Natural killer cell (primary cell): ENCODE measurements at regions not wholly inside any gene's neighbourhood (a gene's known extent, or its start where the extent isn't known, plus 50 kb on each side); places are given as distances from the start of the nearest gene placed in this dataset.

ENCODE experiments used
- ATAC-seq, 3 donors: fragments of 150-1000 bp in 2 of 3; fragments of 200-7000 bp in 1 of 3; cut with Tn5 transposase; 1 replicate in 1 of 3; 2 replicates in 2 of 3; pipeline ENCODE4 v1.10.0; 2021; ENCODE audit warnings: mild to moderate bottlenecking in 2 of 3, moderate library complexity in 2 of 3
- DNase-seq, 2 donors: peaks; one replicate each; pipeline versions ENCODE4 v3.0.0 to v3.0.0-alpha.2; 2013 to 2021; ENCODE audit warnings: mixed read lengths in 1 of 2
- H3K27ac ChIP-seq: one replicate; pipeline ENCODE4 v1.5.1; 2013; ENCODE audit warnings: mild to moderate bottlenecking, low read length
- H3K27me3 ChIP-seq: one replicate; pipeline ENCODE4 v1.6.1; 2013; ENCODE audit warnings: low read length; ENCODE audit not compliant: control insufficient read depth, insufficient read depth
- H3K36me3 ChIP-seq: one replicate; pipeline ENCODE4 v1.6.1; 2013; ENCODE audit warnings: low read length; ENCODE audit not compliant: control insufficient read depth, insufficient read depth
- H3K4me1 ChIP-seq: one replicate; pipeline ENCODE4 v1.6.1; 2013; ENCODE audit warnings: low read length; ENCODE audit not compliant: control insufficient read depth, insufficient read depth
- H3K4me3 ChIP-seq: one replicate; pipeline ENCODE4 v1.5.1; 2013; ENCODE audit warnings: low read length
- H3K9me3 ChIP-seq: one replicate; pipeline ENCODE4 v1.6.1; 2013; ENCODE audit warnings: low read length; ENCODE audit not compliant: control insufficient read depth, insufficient read depth
- H3K27ac Mint-ChIP-seq, 2 donors: one replicate each; pipeline ENCODE4 v1.8.0; 2022; ENCODE audit warnings: mild to moderate bottlenecking in 2 of 2, mixed read lengths in 2 of 2, moderate library complexity in 1 of 2
- H3K27me3 Mint-ChIP-seq, 2 donors: one replicate each; pipeline ENCODE4 v1.8.0; 2022; ENCODE audit warnings: low read depth in 2 of 2, mixed read lengths in 2 of 2
- H3K36me3 Mint-ChIP-seq: one replicate; pipeline ENCODE4 v1.8.0; 2022; ENCODE audit warnings: mixed read lengths
- H3K4me1 Mint-ChIP-seq, 2 donors: one replicate each; pipeline ENCODE4 v1.8.0; 2022; ENCODE audit warnings: mixed read lengths in 2 of 2
- H3K4me3 Mint-ChIP-seq: one replicate; pipeline ENCODE4 v1.8.0; 2022; ENCODE audit warnings: mild to moderate bottlenecking, moderate library complexity, mixed read lengths
- H3K9me3 Mint-ChIP-seq, 2 donors: one replicate each; pipeline ENCODE4 v1.8.0; 2022; ENCODE audit warnings: mixed read lengths in 2 of 2
- CTCF ChIP-seq: fragments of 200-600 bp; IDR thresholded peaks from one replicate; pipeline ENCODE4 v1.8.0; 2022; ENCODE audit warnings: antibody characterized with exemption
- WGBS: methylation state at CpG from one replicate; pipeline ENCODE4 v1.1.7; 2013; ENCODE audit warnings: missing lambda C conversion rate; ENCODE audit not compliant: insufficient coverage; 5-methylcytosine and 5-hydroxymethylcytosine counted together
- intact Hi-C: fragments of 100-400 bp; cut with micrococcal nuclease; formaldehyde crosslinking; loops from one replicate; pipeline ENCODE4 v1.14.2; 2022

- WGBS = 96% methylated on average over 2 of the region's 2 CpGs
- Mint-ChIP-seq H3K4me1 (no peaks in the 10 kb centered on the region), H3K4me3 (no peak overlapping the region), H3K27ac (no peak overlapping the region), H3K36me3 (no peaks in the 10 kb centered on the region), H3K9me3 (peaks cover 4 to 8% of the 10 kb centered on the region in 2 donors), H3K27me3 (no peaks in the 10 kb centered on the region)
- ATAC-seq (no peak), DNase-seq (no peak)
- intact Hi-C loops = no loop called here
- TF ChIP-seq CTCF = no peak
- Histone ChIP-seq H3K4me1 (no peaks in the 10 kb centered on the region), H3K27ac (no peak overlapping the region), H3K36me3 (no peaks in the 10 kb centered on the region), H3K27me3 (no peaks in the 10 kb centered on the region), H3K9me3 (no peaks in the 10 kb centered on the region), H3K4me3 (no peak overlapping the region)
These were observed 350.4 kb upstream of the SEMA6D start for GRCh38 chr15:47366884-47367283.

GRCh38 chr15:47367726-47368390, 349.4 kb upstream of the SEMA6D start:
- ATAC-seq (no peak), DNase-seq (no peak)
- peaks cover 4 to 8% of the 10 kb centered on the region in 2 donors for H3K9me3 Mint-ChIP-seq
- intact Hi-C loops = no loop called here
- 94% methylated on average over 3 of the region's 3 CpGs for WGBS
- Histone ChIP-seq H3K36me3 (no peaks in the 10 kb centered on the region), H3K27ac (no peak overlapping the region), H3K4me3 (no peak overlapping the region), H3K4me1 (no peaks in the 10 kb centered on the region), H3K27me3 (no peaks in the 10 kb centered on the region), H3K9me3 (no peaks in the 10 kb centered on the region)
- H3K4me3 Mint-ChIP-seq = no peak overlapping the region
- H3K27ac Mint-ChIP-seq = no peak overlapping the region
- H3K27me3 Mint-ChIP-seq = no peaks in the 10 kb centered on the region
- TF ChIP-seq CTCF = no peak
- no peaks in the 10 kb centered on the region for H3K36me3 Mint-ChIP-seq
- H3K4me1 Mint-ChIP-seq = no peaks in the 10 kb centered on the region

DNA sequence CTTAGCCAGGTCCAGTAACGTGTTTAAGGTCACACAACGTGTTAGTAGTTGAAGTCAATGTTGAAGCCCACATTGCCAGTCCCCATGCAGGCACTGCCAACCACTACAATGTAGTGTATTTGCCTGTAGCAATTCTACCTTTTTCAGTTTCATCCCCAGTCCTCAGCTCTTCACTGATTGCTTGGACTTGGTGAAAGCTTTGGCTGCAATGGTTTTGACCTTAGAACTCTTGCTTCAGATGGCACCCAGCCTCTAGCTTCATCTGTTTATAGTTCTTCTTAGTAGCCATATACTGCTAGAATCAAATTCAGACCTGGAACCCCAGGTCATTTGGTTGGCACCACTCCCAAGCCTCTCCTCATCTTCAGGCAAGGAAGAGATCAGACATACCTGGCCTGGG, 345.4 kb upstream of the SEMA6D start:
- H3K9me3 Mint-ChIP-seq = peaks cover 2 to 5% of the 10 kb centered on the region in 2 donors
- intact Hi-C loops = no loop called here
- H3K4me1 Mint-ChIP-seq = no peaks in the 10 kb centered on the region
- no peak overlapping the region for H3K4me3 Mint-ChIP-seq
- Histone ChIP-seq H3K4me1 (no peaks in the 10 kb centered on the region), H3K27me3 (no peaks in the 10 kb centered on the region), H3K9me3 (no peaks in the 10 kb centered on the region), H3K4me3 (no peak overlapping the region), H3K36me3 (no peaks in the 10 kb centered on the region), H3K27ac (no peak overlapping the region)
- ATAC-seq (no peak), DNase-seq (no peak)
- no peak for TF ChIP-seq CTCF
- no peaks in the 10 kb centered on the region for H3K36me3 Mint-ChIP-seq
- no peak overlapping the region for H3K27ac Mint-ChIP-seq
- WGBS = 77% methylated on average over 2 of the region's 2 CpGs
- H3K27me3 Mint-ChIP-seq = peaks cover 0 to 13% of the 10 kb centered on the region in 2 donors

GRCh38 chr15:47374222-47374621, 343.1 kb upstream of the SEMA6D start:
- Mint-ChIP-seq H3K27ac (no peak overlapping the region), H3K36me3 (no peaks in the 10 kb centered on the region), H3K9me3 (peaks cover under 1 to 2% of the 10 kb centered on the region in 2 donors), H3K27me3 (peaks cover 0 to 13% of the 10 kb centered on the region in 2 donors), H3K4me3 (no peak overlapping the region), H3K4me1 (no peaks in the 10 kb centered on the region)
- H3K4me3 ChIP-seq = no peak overlapping the region
- no peaks in the 10 kb centered on the region for H3K9me3 ChIP-seq
- DNase-seq (no peak), ATAC-seq (no peak)
- TF ChIP-seq CTCF = no peak
- H3K36me3 ChIP-seq = no peaks in the 10 kb centered on the region
- H3K4me1 ChIP-seq = no peaks in the 10 kb centered on the region
- 18% methylated on average over 1 of the region's 1 CpG for WGBS
- H3K27ac ChIP-seq = no peak overlapping the region
- no peaks in the 10 kb centered on the region for H3K27me3 ChIP-seq
- intact Hi-C loops = no loop called here
